SK-N-SH treated with all-trans-retinoic acid at 6 μM for 48 hours (cell line): ENCODE measurements at regions not wholly inside any gene's neighbourhood (a gene's known extent, or its start where the extent isn't known, plus 50 kb on each side); places are given as distances from the start of the nearest gene placed in this dataset.

Experiments
- ZNF565 ChIP-seq: fragments of 450-650 bp; formaldehyde crosslinking; conservative IDR thresholded peaks from 2 replicates; pipeline ENCODE4 v1.5.0; 2020; ENCODE audit warnings: low read depth, mild to moderate bottlenecking, moderate library complexity
- ZNF8 ChIP-seq: fragments of 450-650 bp; formaldehyde crosslinking; IDR thresholded peaks from 2 replicates; pipeline ENCODE4 v1.5.0; 2020; ENCODE audit warnings: mild to moderate bottlenecking, moderate library complexity

- TF ChIP-seq ZNF8 (CRISPR knock-in tag) (no peak), ZNF565 (CRISPR knock-in tag) (no peak)
Observed at GRCh38 chr4:189305500-189305899, 635.2 kb upstream of the FRG1 start.
